HL-60 (cell line): ENCODE measurements at regions not wholly inside any gene's neighbourhood (a gene's known extent, or its start where the extent isn't known, plus 50 kb on each side); places are given as distances from the start of the nearest gene placed in this dataset.

Source experiments
- DNase-seq, 2 experiments: peaks; one replicate each; pipeline ENCODE4 v3.0.0-alpha.2; 2010 to 2020; ENCODE audit warnings: low read depth in 1 of 2, low spot score in 1 of 2
- H3K27ac ChIP-seq: fragments of 250-450 bp; sonication (Bioruptor Pico); replicated peaks from 2 replicates; pipeline ENCODE4 v1.5.1; 2020; ENCODE audit warnings: mild to moderate bottlenecking, moderate library complexity
- H3K27me3 ChIP-seq: fragments of 250-450 bp; sonication (Bioruptor Pico); 2 replicates; pipeline ENCODE4 v1.5.1; 2021; ENCODE audit warnings: mild to moderate bottlenecking, moderate library complexity; ENCODE audit not compliant: insufficient read depth, poor library complexity, severe bottlenecking
- H3K4me3 ChIP-seq: replicated peaks from 2 replicates; pipeline ENCODE4 v1.5.1; 2011; ENCODE audit warnings: mild to moderate bottlenecking, control low read depth, low read length; ENCODE audit not compliant: insufficient read depth
- CTCF ChIP-seq: IDR thresholded peaks from one replicate; pipeline ENCODE4 v1.5.1; 2011; ENCODE audit warnings: low read length, control low read depth, inconsistent platforms; ENCODE audit not compliant: insufficient read depth
- GABPA ChIP-seq: IDR thresholded peaks from 2 replicates; pipeline ENCODE4 v1.6.1; 2012; ENCODE audit warnings: low read depth
- POLR2AphosphoS5 ChIP-seq: IDR thresholded peaks from 2 replicates; pipeline ENCODE4 v1.6.1; 2012; ENCODE audit warnings: low read depth
- REST ChIP-seq: IDR thresholded peaks from 2 replicates; pipeline ENCODE4 v1.6.1; 2012; ENCODE audit warnings: low read depth; ENCODE audit not compliant: insufficient replicate concordance
- SPI1 ChIP-seq: IDR thresholded peaks from 2 replicates; pipeline ENCODE4 v1.6.1; 2012; ENCODE audit warnings: low read depth, mild to moderate bottlenecking, borderline replicate concordance

GRCh38 chr2:18151237-18151636, 272.8 kb downstream of the KCNS3 start:
- no peaks in the 10 kb centered on the region for H3K27me3 ChIP-seq
- TF ChIP-seq SPI1 (no peak), GABPA (no peak), POLR2AphosphoS5 (no peak), REST (no peak), CTCF (no peak)
- DNase-seq = no peak

GRCh38 chr2:18149660-18150246, 271.3 kb downstream of the KCNS3 start:
- no peak for DNase-seq
- Histone ChIP-seq H3K27me3 (no peaks in the 10 kb centered on the region), H3K4me3 (no peak overlapping the region), H3K27ac (no peak overlapping the region)
- TF ChIP-seq CTCF (peak; percentile 61), SPI1 (no peak)

More at GRCh38 chr2:18151237-18151636, 272.8 kb downstream of the KCNS3 start:
- H3K27ac ChIP-seq = no peak overlapping the region
- H3K4me3 ChIP-seq = no peak overlapping the region

- Histone ChIP-seq H3K4me3 (no peak overlapping the region), H3K27me3 (no peaks in the 10 kb centered on the region), H3K27ac (no peak overlapping the region)
- no peak for DNase-seq
- TF ChIP-seq SPI1 (no peak), GABPA (no peak), POLR2AphosphoS5 (no peak), REST (no peak), CTCF (no peak)
Measured at GRCh38 chr2:18136881-18137475, 258.5 kb downstream of the KCNS3 start.

DNA sequence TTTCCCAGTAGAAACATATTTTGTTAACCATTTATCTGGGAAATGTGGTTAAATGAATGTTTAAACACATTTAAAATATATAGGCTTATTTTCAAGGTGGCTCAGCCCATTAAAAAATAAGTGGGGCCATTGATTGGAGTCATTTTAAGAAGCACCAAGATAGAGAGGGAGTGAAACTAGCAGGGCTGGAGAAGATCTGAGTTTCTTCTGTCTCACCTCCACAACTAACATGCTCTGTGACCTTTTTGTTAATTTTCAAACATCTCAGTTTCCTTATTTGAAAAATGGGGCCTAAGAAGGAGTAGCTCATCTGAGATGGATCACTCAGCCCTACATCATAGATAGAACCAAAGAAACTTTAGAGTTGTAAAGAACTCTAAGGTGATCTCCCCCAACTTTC, 254.8 kb downstream of the KCNS3 start:
- H3K27ac ChIP-seq = no peak overlapping the region
- no peaks in the 10 kb centered on the region for H3K27me3 ChIP-seq
- no peak for TF ChIP-seq CTCF
- no peak for TF ChIP-seq REST
- TF ChIP-seq GABPA = no peak
- TF ChIP-seq POLR2AphosphoS5 = no peak
- no peak for TF ChIP-seq SPI1
- no peak for DNase-seq
- H3K4me3 ChIP-seq = no peak overlapping the region
